Upper lobe of right lung (tissue), 1 donor: ENCODE measurements at regions not wholly inside any gene's neighbourhood (a gene's known extent, or its start where the extent isn't known, plus 50 kb on each side); places are given as distances from the start of the nearest gene placed in this dataset.

Experiments used
- ATAC-seq: fragments of 200-7000 bp; cut with Tn5 transposase; one replicate; pipeline ENCODE4 v1.9.1; 2020; ENCODE audit warnings: mild to moderate bottlenecking, moderate library complexity
- DNase-seq: peaks from one replicate; pipeline ENCODE4 v3.0.0-alpha.2; 2020
- H3K27ac ChIP-seq: fragments of 200-600 bp; one replicate; pipeline ENCODE4 v1.8.0; 2022
- H3K27me3 ChIP-seq: fragments of 200-600 bp; one replicate; pipeline ENCODE4 v1.8.0; 2022; ENCODE audit warnings: mild to moderate bottlenecking
- H3K36me3 ChIP-seq: fragments of 200-600 bp; one replicate; pipeline ENCODE4 v1.8.0; 2022
- H3K4me1 ChIP-seq: fragments of 200-600 bp; one replicate; pipeline ENCODE4 v1.8.0; 2022
- H3K4me3 ChIP-seq: fragments of 200-600 bp; one replicate; pipeline ENCODE4 v1.8.0; 2022; ENCODE audit warnings: mild to moderate bottlenecking
- H3K9me3 ChIP-seq: fragments of 200-600 bp; one replicate; pipeline ENCODE4 v1.8.0; 2022
- intact Hi-C: fragments of 100-400 bp; cut with DNase I; formaldehyde crosslinking; loops from one replicate; pipeline ENCODE4 v1.11.0; 2022
- TF ChIP-seq, protein P1 (sequence below): fragments of 200-600 bp; IDR thresholded peaks from one replicate; pipeline ENCODE4 v1.8.0; 2022; ENCODE audit warnings: antibody characterized with exemption
- donor health status: DM: no; HTN: yes; CAD: no; lungs with severe emphysema.

DNA sequence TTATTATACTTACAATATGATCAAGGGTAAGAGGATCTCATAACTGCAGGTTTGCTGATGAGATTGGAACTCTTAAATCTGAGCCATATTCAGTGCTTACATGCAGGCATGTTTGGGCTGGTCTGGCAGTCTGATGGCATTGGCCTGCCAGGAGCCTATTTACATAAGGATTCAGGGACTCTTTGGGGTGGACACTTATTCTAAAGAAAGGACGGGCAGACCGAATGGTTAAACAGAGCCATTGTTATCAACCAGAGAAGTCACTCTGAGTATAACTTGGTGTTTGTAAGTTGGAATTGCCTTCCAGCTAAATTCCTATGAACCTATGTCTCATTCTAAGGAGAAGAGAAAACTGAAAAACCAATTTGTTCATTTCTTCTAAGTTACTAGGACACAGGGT, 932.8 kb downstream of the IGSF11 start:
- H3K9me3 ChIP-seq = no peaks in the 10 kb centered on the region
- no peaks in the 10 kb centered on the region for H3K4me1 ChIP-seq
- intact Hi-C loops = no loop called here
- ATAC-seq (no peak), DNase-seq (no peak)
- no peak overlapping the region for H3K4me3 ChIP-seq
- H3K27me3 ChIP-seq = no peaks in the 10 kb centered on the region
- H3K27ac ChIP-seq = no peak overlapping the region
- H3K36me3 ChIP-seq = no peaks in the 10 kb centered on the region
- TF ChIP-seq, protein P1, sequence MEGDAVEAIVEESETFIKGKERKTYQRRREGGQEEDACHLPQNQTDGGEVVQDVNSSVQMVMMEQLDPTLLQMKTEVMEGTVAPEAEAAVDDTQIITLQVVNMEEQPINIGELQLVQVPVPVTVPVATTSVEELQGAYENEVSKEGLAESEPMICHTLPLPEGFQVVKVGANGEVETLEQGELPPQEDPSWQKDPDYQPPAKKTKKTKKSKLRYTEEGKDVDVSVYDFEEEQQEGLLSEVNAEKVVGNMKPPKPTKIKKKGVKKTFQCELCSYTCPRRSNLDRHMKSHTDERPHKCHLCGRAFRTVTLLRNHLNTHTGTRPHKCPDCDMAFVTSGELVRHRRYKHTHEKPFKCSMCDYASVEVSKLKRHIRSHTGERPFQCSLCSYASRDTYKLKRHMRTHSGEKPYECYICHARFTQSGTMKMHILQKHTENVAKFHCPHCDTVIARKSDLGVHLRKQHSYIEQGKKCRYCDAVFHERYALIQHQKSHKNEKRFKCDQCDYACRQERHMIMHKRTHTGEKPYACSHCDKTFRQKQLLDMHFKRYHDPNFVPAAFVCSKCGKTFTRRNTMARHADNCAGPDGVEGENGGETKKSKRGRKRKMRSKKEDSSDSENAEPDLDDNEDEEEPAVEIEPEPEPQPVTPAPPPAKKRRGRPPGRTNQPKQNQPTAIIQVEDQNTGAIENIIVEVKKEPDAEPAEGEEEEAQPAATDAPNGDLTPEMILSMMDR = no peak

DNA sequence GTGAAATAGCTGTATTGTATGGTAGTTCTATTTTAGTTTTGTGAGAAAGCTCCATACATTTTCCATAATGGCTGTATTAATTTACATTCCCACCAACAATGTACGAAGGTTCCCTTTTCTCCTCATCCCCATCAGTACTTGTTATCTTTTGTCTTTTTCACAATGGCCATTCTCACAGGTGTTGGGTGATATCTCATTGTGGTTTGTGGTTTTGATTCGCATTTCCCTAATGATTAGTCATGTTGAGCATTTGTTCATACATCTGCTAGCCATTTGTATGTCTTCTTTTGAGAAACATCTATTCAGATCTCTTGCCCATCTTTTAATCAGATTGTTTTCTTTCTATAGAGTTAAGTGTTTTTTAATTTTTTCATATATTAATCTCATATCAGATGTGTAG, 931.9 kb downstream of the IGSF11 start:
- Histone ChIP-seq H3K9me3 (no peaks in the 10 kb centered on the region), H3K4me3 (no peak overlapping the region), H3K27ac (no peak overlapping the region), H3K27me3 (no peaks in the 10 kb centered on the region), H3K4me1 (no peaks in the 10 kb centered on the region), H3K36me3 (no peaks in the 10 kb centered on the region)
- intact Hi-C loops = no loop called here
- ATAC-seq (no peak), DNase-seq (no peak)
- TF ChIP-seq, protein P1 = no peak

DNA sequence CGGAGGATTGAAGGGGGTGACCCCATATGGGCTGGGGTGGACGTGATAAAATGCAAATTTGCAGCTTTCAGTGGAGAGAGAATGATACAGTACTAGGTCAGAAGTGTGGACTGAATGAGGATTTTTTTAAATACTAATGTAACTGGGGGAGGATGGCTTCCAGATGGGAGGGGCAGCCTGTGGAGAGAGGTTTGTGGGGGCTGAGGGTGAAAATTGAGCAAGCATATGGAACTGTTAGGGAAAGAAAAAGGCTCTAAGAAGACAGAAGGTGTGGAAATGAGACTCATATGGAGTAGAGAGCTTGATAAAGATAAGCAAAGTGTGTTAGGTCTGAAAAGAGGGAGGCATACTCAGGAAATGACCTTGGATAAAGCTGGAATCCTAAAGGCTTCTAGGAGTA, 926.4 kb downstream of the IGSF11 start:
- Histone ChIP-seq H3K9me3 (no peaks in the 10 kb centered on the region), H3K36me3 (no peaks in the 10 kb centered on the region), H3K4me1 (no peaks in the 10 kb centered on the region), H3K27ac (no peak overlapping the region), H3K27me3 (no peaks in the 10 kb centered on the region), H3K4me3 (no peak overlapping the region)
- DNase-seq = no peak
- intact Hi-C loops = no loop called here
- no peak for ATAC-seq
- TF ChIP-seq, protein P1 = no peak

DNA sequence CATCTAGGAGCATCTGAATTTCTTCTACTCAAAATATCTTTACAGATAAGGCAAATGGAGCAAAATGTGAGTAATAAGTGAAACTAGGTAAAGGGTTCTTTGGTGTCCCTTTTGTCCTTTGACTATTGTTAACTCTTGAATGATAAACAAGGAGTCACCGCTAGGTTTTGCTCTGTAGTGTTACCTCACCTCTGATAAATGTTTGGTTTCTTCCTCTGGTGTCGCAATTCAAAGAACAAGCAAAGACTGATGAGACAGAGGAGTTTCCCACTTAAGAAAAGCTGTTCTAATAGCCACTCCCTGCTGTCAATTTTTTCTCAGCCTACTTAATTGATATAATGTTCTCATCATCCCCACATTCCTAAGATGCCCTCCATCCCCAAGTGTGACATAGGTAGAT, 925.9 kb downstream of the IGSF11 start:
- TF ChIP-seq, protein P1 = no peak
- intact Hi-C loops = no loop called here
- H3K9me3 ChIP-seq = no peaks in the 10 kb centered on the region
- H3K4me1 ChIP-seq = no peaks in the 10 kb centered on the region
- no peaks in the 10 kb centered on the region for H3K36me3 ChIP-seq
- DNase-seq (no peak), ATAC-seq (no peak)
- no peak overlapping the region for H3K27ac ChIP-seq
- no peaks in the 10 kb centered on the region for H3K27me3 ChIP-seq
- no peak overlapping the region for H3K4me3 ChIP-seq

DNA sequence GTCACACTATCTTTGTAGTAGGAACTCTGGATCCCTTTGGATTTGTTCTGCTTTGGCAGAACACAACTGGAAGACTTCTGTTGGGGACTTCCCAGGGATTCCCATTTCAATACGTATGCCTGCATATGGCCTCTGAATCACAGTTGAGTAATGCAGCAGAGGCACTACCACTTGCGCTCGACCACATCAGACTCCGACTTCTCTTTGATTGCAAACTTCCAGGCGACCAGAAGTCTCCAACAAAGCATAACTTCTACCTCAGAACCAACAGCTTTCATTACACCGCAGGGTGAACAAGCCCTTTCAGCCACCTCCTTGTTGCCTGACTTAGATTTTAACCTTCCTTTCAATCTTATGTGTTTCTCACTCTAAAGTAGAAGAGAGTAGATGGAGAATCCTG, 924.4 kb downstream of the IGSF11 start:
- Histone ChIP-seq H3K4me3 (no peak overlapping the region), H3K9me3 (no peaks in the 10 kb centered on the region), H3K36me3 (no peaks in the 10 kb centered on the region), H3K4me1 (no peaks in the 10 kb centered on the region), H3K27me3 (no peaks in the 10 kb centered on the region), H3K27ac (no peak overlapping the region)
- ATAC-seq (no peak), DNase-seq (no peak)
- TF ChIP-seq, protein P1 = no peak
- intact Hi-C loops = no loop called here

DNA sequence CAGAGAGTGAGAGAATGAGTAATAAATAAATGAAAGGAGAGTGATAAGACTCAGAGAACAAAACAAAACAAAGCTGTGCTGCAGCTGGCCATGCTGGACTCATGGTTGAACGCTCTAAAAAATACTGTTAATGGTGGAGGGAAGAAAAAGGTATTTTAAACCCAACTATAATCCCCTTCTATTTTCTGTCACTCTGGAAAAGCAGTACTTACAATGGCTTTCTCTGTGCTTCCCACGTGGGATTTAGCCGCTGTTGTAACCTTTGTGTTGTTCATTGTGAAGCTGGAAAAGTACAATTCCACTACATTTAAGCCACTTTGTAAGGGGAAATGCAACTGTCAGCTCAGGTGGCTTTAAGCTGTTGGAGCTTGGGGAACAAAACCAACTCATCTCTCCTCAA, 917.7 kb downstream of the IGSF11 start:
- DNase-seq = no peak
- Histone ChIP-seq H3K9me3 (no peaks in the 10 kb centered on the region), H3K36me3 (no peaks in the 10 kb centered on the region), H3K27ac (no peak overlapping the region), H3K4me3 (no peak overlapping the region), H3K4me1 (no peaks in the 10 kb centered on the region), H3K27me3 (no peaks in the 10 kb centered on the region)
- ATAC-seq = no peak
- intact Hi-C loops = no loop called here
- TF ChIP-seq, protein P1 = no peak
